ENCODE measurements at regions not wholly inside any gene's neighbourhood (a gene's known extent, or its start where the extent isn't known, plus 50 kb on each side); places are given as distances from the start of the nearest gene placed in this dataset.

DNA sequence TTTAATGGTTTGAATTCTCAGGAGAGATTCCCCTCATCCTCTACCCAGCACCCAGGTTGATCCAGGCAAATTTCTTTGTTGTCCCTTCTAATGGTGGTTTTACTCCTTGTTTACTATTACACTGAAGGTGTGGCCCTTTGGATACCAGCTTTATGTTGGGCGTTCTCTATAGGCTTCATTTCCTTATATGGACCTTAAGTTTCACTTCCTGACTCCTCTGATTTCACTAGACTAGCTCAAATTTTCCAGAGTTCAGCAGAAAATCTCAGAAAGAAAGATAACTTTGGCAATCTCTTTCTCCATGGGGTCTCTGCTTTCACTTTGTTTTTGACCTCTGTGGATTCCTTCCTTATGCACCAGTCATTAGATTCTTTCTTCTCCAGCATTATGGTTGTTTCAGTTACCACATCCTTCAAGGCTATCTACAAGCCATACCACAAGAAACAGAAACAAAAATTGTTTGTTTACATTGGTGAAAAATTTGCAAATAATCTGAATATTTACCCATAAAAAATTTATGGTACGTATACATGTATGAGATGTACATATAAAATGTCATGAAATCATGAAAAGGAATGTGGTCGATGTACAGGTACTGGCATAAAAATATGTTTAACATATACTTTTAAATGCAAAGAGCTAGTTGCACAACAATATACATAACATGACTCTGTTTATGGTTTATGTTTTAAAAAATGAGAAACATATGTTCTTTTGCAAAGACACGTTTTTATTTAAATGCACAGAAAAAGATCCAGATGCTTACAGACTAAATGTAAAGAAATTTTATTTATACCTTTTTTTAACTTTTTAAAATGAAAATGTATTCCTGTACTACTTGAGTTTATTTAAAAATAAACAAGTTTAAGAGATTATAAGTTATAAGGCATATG, 212.6 kb downstream of the LACC1 start:
- Histone ChIP-seq H3K27ac (ENCODE audit: low read depth in 2 of 2, low read length in 1 of 2) (no peak overlapping the region), H3K27me3 (ENCODE audit: control insufficient read depth in 1 of 2, insufficient read depth in 2 of 2, low read length in 2 of 2) (no peaks in the 10 kb centered on the region), H3K36me3 (ENCODE audit: control insufficient read depth in 2 of 2, insufficient read depth in 2 of 2, low read length in 1 of 2) (no peaks in the 10 kb centered on the region), H3K4me3 (ENCODE audit: low read depth in 1 of 2, low read length in 2 of 2) (no peak overlapping the region), H3K4me1 (ENCODE audit: control insufficient read depth in 2 of 2, insufficient read depth in 2 of 2, low read length in 1 of 2) (no peaks in the 10 kb centered on the region), H3K9me3 (ENCODE audit: control insufficient read depth in 2 of 2, insufficient read depth in 1 of 2, low read depth in 1 of 2, low read length in 1 of 2) (no peaks in the 10 kb centered on the region)
- 89 to 91% methylated on average over 4 of the region's 4 CpGs for WGBS, 2 donors

DNA sequence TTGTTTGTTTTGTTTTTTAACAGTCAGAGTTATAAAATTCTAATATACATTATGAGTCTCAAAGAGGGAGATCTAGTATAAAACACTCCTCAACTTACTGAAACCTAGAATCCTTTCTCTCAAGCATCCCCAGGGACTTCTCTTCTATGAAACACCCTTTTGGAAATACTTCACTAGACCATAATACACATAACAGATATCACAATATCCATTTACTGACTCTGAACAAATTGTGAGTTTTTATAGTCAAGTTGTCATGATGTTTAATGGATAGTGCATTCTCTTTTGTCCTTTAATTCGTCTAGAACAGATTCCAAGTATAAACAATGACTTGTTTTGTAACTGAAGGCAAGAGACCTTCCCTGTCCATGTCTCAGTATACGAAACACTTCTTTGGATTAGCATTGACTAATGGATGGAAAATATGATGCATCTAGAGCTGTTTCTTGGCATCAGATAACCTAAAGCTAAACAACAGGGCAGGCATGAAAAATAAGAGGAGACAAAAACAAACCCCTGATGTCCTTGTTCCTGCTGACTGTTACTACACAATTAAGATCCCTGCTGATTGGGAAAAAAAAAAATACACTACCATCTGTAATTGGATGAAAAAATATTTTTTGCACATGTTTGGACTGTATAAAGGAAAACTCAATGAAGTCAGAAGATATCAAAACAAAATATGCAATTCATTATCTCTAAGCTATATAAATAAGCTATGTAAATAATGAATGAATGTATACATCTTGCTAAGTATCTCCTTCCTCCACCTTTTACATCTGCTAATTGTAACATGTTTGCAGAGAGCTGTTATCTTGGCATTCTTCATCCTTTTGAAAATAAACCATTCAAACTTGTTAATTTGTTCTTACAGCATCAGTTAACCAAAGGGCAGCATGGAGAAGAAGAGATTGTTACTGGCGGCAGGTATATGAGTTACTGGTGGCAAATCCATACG, 214.2 kb downstream of the LACC1 start:
- 54 to 55% methylated on average over 4 of the region's 4 CpGs for WGBS, 2 donors

DNA sequence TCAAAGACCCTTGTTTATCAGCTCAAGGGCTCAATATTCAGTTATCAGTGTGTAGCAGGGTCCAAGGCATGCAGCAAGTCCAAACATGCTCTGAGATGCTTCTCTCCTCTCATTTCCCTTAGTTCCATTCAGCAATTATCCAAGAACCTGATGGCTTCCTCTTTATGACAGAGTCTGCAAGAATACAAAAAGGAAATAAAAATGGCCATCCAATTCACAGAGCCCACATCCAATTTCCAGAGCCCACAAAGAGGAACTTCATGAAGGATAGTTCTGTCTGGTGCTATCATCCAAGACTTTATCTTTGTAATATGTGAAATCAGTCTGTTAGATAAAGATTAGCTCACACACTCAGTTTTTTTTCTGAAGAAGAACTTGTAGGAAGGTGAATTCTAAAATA, 217.2 kb downstream of the LACC1 start:
- H3K27ac ChIP-seq (ENCODE audit: low read depth in 2 of 2, low read length in 1 of 2), result no peak overlapping the region
- no peaks in the 10 kb centered on the region for H3K36me3 ChIP-seq (ENCODE audit: control insufficient read depth in 2 of 2, insufficient read depth in 2 of 2, low read length in 1 of 2)
- no peaks in the 10 kb centered on the region for H3K4me1 ChIP-seq (ENCODE audit: control insufficient read depth in 2 of 2, insufficient read depth in 2 of 2, low read length in 1 of 2)
- H3K27me3 ChIP-seq (ENCODE audit: control insufficient read depth in 1 of 2, insufficient read depth in 2 of 2, low read length in 2 of 2), result no peaks in the 10 kb centered on the region
- no peaks in the 10 kb centered on the region for H3K9me3 ChIP-seq (ENCODE audit: control insufficient read depth in 2 of 2, insufficient read depth in 1 of 2, low read depth in 1 of 2, low read length in 1 of 2)
- H3K4me3 ChIP-seq (ENCODE audit: low read depth in 1 of 2, low read length in 2 of 2), result no peak overlapping the region

More for the DNA sequence above, 214.2 kb downstream of the LACC1 start:
- H3K9me3 ChIP-seq (ENCODE audit: control insufficient read depth in 2 of 2, insufficient read depth in 1 of 2, low read depth in 1 of 2, low read length in 1 of 2), result no peaks in the 10 kb centered on the region
- no peaks in the 10 kb centered on the region for H3K27me3 ChIP-seq (ENCODE audit: control insufficient read depth in 1 of 2, insufficient read depth in 2 of 2, low read length in 2 of 2)
- H3K4me1 ChIP-seq (ENCODE audit: control insufficient read depth in 2 of 2, insufficient read depth in 2 of 2, low read length in 1 of 2), result no peaks in the 10 kb centered on the region
- H3K27ac ChIP-seq (ENCODE audit: low read depth in 2 of 2, low read length in 1 of 2), result no peak overlapping the region
- H3K4me3 ChIP-seq (ENCODE audit: low read depth in 1 of 2, low read length in 2 of 2), result no peak overlapping the region
- H3K36me3 ChIP-seq (ENCODE audit: control insufficient read depth in 2 of 2, insufficient read depth in 2 of 2, low read length in 1 of 2), result no peaks in the 10 kb centered on the region

DNA sequence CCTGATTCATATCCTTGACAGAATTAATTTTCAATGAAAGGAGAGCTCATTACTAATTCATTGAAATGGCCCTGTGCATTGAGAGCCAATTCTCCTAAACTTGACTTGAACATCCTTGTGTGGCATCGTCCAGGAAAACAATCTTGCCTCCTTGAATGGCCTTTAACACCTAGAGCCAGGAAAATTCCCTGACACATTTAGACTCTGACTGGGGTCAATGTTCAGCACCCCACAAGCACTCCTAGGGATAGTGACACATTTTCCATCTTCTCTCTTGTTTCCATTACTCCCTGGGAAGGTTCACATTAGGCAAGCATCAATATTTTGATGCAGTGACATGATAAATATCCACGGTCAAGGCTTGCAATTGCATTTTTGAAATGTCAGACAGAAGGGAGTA, 218.9 kb downstream of the LACC1 start:
- H3K27ac ChIP-seq (ENCODE audit: low read depth in 2 of 2, low read length in 1 of 2), result no peak overlapping the region
- no peaks in the 10 kb centered on the region for H3K9me3 ChIP-seq (ENCODE audit: control insufficient read depth in 2 of 2, insufficient read depth in 1 of 2, low read depth in 1 of 2, low read length in 1 of 2)
- H3K4me3 ChIP-seq (ENCODE audit: low read depth in 1 of 2, low read length in 2 of 2), result no peak overlapping the region
- H3K27me3 ChIP-seq (ENCODE audit: control insufficient read depth in 1 of 2, insufficient read depth in 2 of 2, low read length in 2 of 2), result no peaks in the 10 kb centered on the region
- 89 to 92% methylated on average over 2 of the region's 2 CpGs for WGBS, 2 donors
- H3K36me3 ChIP-seq (ENCODE audit: control insufficient read depth in 2 of 2, insufficient read depth in 2 of 2, low read length in 1 of 2), result no peaks in the 10 kb centered on the region
- H3K4me1 ChIP-seq (ENCODE audit: control insufficient read depth in 2 of 2, insufficient read depth in 2 of 2, low read length in 1 of 2), result no peaks in the 10 kb centered on the region

DNA sequence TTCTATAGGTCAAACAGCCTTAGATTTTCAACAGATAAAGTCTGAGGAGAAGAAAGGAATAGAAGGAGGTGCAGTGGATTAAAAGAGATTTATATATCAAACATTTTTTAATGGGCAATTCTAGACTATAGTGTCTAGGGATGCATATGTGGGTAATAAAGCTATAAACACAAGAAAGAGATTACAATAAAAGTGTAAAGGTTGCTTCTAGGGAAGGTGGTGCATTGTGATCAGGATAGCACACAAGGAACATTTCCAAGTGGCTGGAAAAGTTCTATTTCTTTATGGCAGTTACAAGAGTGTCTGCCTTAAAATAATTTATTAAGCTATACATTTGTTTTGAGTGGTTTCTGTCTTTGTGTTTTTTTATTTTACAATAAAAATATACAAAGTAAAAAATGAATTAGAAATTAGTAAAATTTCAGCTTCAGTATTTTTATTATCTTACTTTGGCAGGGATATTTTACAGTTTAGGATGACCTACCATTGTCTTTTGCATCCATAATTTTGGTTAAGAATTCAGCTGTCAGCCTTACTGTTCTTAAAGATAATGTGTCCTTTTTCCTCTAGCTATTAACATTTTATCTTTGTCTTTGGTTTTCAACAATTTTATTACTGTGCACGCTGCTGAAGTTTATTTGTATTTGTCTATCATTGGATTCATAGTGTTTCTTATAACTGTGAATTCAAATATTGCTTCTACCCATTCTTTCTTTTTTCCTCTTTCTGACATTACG, 221.8 kb downstream of the LACC1 start:
- no peaks in the 10 kb centered on the region for H3K36me3 ChIP-seq (ENCODE audit: control insufficient read depth in 2 of 2, insufficient read depth in 2 of 2, low read length in 1 of 2)
- H3K27ac ChIP-seq (ENCODE audit: low read depth in 2 of 2, low read length in 1 of 2), result no peak overlapping the region
- 49 to 54% methylated on average over 2 of the region's 2 CpGs for WGBS, 2 donors
- H3K27me3 ChIP-seq (ENCODE audit: control insufficient read depth in 1 of 2, insufficient read depth in 2 of 2, low read length in 2 of 2), result no peaks in the 10 kb centered on the region
- H3K4me1 ChIP-seq (ENCODE audit: control insufficient read depth in 2 of 2, insufficient read depth in 2 of 2, low read length in 1 of 2), result peaks cover 0 to 2% of the 10 kb centered on the region in 2 donors
- H3K4me3 ChIP-seq (ENCODE audit: low read depth in 1 of 2, low read length in 2 of 2), result no peak overlapping the region
- no peaks in the 10 kb centered on the region for H3K9me3 ChIP-seq (ENCODE audit: control insufficient read depth in 2 of 2, insufficient read depth in 1 of 2, low read depth in 1 of 2, low read length in 1 of 2)

DNA sequence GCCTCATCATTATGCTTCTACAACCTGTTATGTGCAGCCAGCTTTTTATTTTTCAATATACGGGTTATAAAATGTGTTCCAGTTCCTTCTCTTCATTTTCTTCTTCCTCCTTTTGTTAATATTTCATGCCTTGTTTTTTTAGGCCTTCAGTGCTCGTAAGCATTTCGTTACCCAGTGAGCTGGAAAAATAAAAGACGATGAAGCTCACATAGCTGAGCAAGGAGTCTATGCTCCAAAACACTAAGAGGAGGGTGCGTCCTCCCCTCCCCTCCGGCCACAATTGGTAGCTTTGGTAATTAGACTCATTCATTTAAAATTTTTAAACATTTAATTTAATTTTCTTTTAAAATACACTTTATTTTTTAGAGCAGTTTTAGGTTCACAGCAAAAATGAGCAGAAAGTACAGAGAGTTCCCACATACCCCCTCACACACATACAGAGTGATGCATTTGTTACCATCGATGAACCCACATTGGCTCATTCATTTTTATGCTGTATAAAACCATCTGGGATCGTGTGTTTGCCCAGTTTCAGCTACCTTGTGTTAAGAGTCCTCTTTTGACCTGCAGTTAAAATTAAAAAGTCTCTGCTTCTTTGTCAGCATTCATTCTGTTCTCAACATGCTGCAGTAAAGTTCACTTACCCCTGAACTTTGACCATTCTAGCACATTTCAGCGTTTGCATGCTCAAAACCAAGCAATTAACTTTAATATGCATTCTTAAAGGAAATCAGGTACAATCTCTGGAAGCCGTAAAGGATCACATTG, 223.9 kb downstream of the LACC1 start:
- Histone ChIP-seq H3K36me3 (ENCODE audit: control insufficient read depth in 2 of 2, insufficient read depth in 2 of 2, low read length in 1 of 2) (no peaks in the 10 kb centered on the region), H3K9me3 (ENCODE audit: control insufficient read depth in 2 of 2, insufficient read depth in 1 of 2, low read depth in 1 of 2, low read length in 1 of 2) (no peaks in the 10 kb centered on the region), H3K4me3 (ENCODE audit: low read depth in 1 of 2, low read length in 2 of 2) (no peak overlapping the region), H3K4me1 (ENCODE audit: control insufficient read depth in 2 of 2, insufficient read depth in 2 of 2, low read length in 1 of 2) (peaks cover 0 to 4% of the 10 kb centered on the region in 2 donors), H3K27ac (ENCODE audit: low read depth in 2 of 2, low read length in 1 of 2) (no peak overlapping the region), H3K27me3 (ENCODE audit: control insufficient read depth in 1 of 2, insufficient read depth in 2 of 2, low read length in 2 of 2) (no peaks in the 10 kb centered on the region)
- WGBS, 2 donors, result 77 to 79% methylated on average over 10 of the region's 10 CpGs

DNA sequence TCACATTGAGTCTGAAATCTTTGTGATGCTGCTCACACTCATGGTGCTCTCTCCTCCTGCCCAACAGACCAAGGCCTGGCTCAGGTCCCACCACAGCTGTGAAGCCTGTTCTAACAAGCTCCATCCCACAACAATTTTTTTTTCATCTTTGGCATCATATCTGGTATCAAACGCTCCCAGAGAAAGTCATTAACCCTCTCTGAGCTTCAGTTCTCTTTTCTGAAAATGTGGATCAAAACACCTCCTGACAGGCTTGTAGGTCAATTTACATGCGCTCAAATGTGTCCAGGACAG, 224.4 kb downstream of the LACC1 start:
- Histone ChIP-seq H3K27me3 (ENCODE audit: control insufficient read depth in 1 of 2, insufficient read depth in 2 of 2, low read length in 2 of 2) (no peaks in the 10 kb centered on the region), H3K27ac (ENCODE audit: low read depth in 2 of 2, low read length in 1 of 2) (no peak overlapping the region), H3K9me3 (ENCODE audit: control insufficient read depth in 2 of 2, insufficient read depth in 1 of 2, low read depth in 1 of 2, low read length in 1 of 2) (no peaks in the 10 kb centered on the region), H3K4me1 (ENCODE audit: control insufficient read depth in 2 of 2, insufficient read depth in 2 of 2, low read length in 1 of 2) (peaks cover 0 to 4% of the 10 kb centered on the region in 2 donors), H3K4me3 (ENCODE audit: low read depth in 1 of 2, low read length in 2 of 2) (no peak overlapping the region), H3K36me3 (ENCODE audit: control insufficient read depth in 2 of 2, insufficient read depth in 2 of 2, low read length in 1 of 2) (no peaks in the 10 kb centered on the region)
- WGBS, 2 donors, result 51 to 53% methylated on average over 2 of the region's 2 CpGs

DNA sequence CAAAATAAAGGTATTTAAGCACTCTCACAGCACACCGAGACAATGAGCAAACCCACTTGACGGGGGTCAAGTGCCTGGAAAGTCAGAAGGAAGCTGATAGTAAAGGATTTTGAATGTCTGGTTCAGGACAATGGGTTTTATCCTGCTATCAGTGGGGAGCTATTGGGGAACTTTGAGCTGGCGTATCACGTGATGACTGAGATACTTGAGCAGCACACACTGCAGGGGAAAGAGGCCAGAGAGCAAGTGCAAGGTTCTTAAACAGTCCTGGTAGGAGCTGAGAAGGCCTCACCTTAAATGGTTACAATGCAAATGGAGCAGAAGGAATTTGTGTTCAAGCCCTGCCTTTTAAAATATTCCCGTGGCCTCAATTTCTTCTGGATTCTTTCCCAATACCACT, 225.3 kb downstream of the LACC1 start:
- no peaks in the 10 kb centered on the region for H3K36me3 ChIP-seq (ENCODE audit: control insufficient read depth in 2 of 2, insufficient read depth in 2 of 2, low read length in 1 of 2)
- H3K4me3 ChIP-seq (ENCODE audit: low read depth in 1 of 2, low read length in 2 of 2), result no peak overlapping the region
- H3K4me1 ChIP-seq (ENCODE audit: control insufficient read depth in 2 of 2, insufficient read depth in 2 of 2, low read length in 1 of 2), result peaks cover 0 to 4% of the 10 kb centered on the region in 2 donors
- H3K9me3 ChIP-seq (ENCODE audit: control insufficient read depth in 2 of 2, insufficient read depth in 1 of 2, low read depth in 1 of 2, low read length in 1 of 2), result no peaks in the 10 kb centered on the region
- WGBS, 2 donors, result 69 to 79% methylated on average over 5 of the region's 5 CpGs
- H3K27me3 ChIP-seq (ENCODE audit: control insufficient read depth in 1 of 2, insufficient read depth in 2 of 2, low read length in 2 of 2), result no peaks in the 10 kb centered on the region
- no peak overlapping the region for H3K27ac ChIP-seq (ENCODE audit: low read depth in 2 of 2, low read length in 1 of 2)

Data from esophagus (tissue), 2 donors.